Stimulated activated CD4-positive, alpha-beta T cell treated with anti-CD3 and anti-CD28 coated beads, Interleukin-4, amount 100 ng/mL, for 24 hours (primary cell): ENCODE measurements at regions not wholly inside any gene's neighbourhood (a gene's known extent, or its start where the extent isn't known, plus 50 kb on each side); places are given as distances from the start of the nearest gene placed in this dataset.

Experiments
- DNase-seq: peaks from one replicate; pipeline ENCODE4 v3.0.0-alpha.2; 2020

DNA sequence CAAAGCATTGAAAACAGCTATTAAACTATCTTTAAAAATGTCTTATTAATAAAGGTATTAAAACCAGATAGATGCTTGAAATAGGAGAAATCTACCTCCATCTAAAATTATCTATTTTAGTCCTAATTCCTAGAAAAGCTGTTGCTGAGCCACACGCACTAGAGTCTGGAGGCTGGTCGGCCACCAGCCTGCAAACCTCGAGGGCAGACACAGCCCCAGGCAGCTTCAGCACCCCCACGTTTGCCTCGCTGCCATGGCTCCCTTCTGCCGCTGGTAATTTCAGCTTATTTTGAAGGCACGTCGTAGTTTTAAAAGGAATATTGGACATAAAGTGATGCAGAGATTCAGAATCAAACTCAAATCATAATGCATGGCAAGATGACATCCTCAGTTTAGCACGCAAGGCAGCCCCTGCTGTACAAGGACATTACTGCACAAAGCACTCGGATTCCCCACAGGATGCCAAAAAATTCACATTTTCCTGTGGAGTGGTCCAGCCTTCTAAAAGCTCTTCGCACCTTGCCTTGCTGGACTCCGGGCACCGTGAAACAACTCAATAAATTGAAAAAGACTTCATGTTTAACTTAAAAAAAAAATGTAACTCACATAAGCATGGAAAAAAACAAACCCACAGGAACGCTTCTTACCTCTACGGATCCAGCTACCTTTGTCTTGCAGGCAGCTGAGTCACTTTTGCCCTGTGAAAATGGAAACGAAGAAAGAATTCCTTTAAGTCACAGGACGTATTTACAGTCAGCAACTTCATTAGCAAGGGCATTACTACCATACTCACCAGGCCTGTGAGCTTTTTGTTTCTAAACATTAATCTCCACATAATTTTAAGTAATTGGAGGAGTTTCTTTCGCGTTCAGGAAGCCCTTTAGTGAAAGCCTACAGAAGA is 143.4 kb upstream of the RPS6KA2 start:
- no peak for DNase-seq

DNA sequence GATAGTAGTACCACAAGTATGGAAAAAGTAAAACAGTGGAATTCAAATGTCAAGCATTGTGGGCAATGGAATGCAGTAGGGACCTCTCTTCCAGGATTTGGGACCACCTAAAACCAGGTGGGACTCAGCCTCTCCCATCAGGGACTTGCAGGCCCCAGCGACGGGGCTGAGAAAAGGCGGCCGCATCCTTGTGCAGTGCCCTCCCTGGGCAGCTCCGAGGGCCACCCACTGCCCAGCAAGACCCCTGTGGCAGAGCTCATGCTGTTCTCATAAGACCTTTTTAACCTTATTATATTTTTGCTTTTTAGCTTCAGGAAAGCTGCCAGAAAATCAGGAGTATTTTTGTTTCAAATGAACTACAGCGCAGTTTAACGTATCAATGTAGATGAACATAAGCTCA is 142.6 kb upstream of the RPS6KA2 start:
- no peak for DNase-seq

DNA sequence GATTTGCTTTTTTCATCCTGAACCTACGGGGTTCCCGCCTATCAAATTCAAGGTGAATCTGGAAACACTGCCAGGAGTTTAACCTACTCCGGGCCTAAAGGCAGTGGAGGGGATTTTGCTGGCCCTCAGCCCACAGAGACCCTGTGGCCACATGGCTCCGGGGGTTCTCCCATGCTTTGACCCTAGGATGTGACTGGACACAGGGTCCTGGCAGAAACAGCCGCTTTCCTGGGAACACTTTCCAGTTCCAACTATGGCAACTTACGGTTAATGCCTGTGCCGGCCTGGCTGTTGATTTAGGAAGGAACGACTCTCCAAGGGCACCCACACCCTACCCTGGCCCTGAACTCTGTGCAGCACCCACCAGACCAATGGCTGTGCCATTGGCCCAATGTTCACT is 141.7 kb upstream of the RPS6KA2 start:
- DNase-seq, result no peak

DNA sequence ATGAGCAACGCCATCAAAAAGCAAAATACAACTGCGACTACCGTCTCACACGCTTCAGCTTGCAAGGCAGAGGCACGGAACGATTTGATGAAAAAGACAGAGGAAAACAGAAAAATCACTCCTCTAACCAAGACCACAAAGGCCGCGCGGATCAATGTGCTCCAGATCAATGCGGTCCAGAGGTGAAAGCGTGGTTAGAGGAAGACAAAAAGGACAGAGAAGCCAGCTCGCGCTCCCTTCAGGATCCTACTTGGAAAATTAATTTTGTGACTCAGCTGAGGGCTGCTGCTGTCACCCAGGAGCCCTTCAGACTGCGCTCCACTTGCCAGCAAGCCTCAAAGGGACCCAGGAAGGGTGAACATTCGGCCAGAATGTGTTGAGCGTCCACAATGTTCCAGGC is 140.2 kb upstream of the RPS6KA2 start:
- no peak for DNase-seq

DNA sequence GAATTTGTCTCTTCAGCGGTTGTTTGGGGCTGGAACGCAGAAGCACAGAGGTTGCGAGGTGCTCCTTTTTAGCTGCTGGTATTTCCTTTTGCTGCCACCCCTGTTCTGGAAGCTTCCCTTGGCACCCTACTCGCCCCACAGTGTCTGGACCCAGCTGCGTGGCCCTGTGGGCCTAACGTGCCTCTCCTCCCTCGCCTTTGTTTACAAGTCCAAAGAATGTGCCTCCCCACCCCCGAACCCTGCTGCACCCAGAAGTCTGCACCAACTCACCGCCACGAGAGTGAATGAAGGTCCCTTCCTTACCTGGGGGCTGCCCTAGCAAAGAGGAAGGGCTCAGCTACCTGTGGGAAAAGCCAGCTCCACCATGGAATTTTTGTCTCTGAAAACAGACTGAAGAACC is 139.7 kb upstream of the RPS6KA2 start:
- DNase-seq, result no peak

DNA sequence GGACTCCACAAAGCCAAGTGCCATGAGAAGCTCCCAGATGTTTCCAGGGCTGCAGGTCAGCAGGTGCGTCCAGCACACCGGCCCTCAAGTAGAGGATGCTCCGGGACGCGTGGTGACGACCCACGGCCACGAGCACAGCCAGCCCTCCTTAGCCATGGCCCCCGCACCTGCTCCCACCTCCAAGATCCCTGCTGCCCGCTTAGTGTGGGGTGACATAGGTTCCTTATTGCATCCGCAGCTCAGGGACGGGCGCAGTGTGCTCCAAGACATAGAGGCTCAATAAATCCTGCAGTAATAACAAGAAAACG is 138.1 kb upstream of the RPS6KA2 start:
- DNase-seq, result no peak

DNA sequence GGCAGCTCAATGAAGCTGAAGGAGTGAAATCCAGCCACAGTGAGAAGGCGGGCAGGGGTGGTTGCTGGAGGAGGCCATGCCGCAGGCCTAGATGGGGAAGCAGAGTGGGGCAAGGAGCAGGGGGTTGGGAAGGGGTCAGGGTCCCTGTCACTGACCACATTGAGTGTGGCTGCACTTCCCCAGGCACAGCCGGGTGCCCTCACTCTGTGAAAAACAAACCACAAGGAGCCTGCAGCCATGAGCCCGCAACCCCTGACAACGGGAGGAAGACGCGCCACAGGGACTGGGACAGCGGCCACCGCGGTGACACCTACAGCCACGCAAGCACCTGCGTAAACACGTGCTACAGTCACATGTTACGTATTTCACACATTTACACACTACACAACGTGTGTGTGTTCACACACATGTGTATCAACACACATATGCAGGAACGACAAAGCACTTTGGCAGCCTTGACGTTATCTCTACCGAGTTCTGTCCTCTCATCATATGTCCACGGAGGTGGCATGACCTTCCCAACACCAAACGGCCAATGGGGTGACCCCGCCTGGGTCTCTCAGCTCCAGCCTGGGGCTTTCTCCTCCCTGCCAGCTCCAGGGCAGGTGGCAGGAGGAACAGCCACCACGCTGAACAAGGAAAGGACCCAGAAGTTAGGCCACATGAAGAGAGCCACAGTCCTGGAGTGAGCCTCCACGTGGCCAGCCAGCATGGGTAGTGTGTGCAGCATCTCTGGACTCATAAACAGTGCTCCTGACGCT is 137.6 kb upstream of the RPS6KA2 start:
- DNase-seq, result no peak

DNA sequence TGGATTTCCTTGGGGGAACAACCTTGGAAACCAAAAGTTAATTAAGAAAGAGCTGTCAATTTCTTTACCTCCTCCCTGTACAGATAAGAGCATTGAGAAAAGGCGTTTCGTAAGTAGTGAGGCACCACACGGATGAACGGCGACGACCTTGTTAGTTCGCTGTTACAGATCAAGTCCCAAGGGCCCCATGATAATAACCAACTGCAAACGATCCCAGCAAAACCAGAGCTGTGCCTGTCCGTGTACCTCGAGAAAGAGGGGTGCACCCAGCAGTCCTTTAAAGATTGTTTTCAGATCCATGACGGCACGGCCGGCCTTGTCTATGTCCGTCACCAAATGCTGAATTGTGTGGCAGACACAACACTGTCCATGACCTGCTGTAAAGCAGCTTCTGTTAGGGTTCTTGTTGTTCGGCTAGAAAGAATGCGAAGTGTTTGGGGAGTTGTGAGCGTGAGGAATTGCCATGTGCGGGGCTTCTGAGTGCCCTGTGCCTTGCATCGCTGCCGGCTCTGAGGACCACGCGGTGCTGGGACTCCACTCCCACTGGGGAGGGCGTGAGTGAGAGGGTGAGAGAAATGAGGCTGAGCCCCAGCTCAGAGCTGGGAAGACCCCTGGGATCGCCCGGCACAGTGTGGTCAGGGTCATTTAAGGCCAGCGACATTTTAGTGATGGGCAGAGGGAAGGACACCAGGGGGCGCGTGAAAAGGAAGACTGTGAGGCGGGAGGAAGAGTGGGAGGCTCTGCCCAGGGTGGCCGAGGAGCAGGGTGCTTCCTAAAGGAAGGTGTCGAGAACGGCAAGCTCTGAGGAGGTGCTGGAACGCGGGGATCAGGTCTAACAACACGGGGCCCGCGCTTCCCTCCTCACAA is 136.8 kb upstream of the RPS6KA2 start:
- no peak for DNase-seq

DNA sequence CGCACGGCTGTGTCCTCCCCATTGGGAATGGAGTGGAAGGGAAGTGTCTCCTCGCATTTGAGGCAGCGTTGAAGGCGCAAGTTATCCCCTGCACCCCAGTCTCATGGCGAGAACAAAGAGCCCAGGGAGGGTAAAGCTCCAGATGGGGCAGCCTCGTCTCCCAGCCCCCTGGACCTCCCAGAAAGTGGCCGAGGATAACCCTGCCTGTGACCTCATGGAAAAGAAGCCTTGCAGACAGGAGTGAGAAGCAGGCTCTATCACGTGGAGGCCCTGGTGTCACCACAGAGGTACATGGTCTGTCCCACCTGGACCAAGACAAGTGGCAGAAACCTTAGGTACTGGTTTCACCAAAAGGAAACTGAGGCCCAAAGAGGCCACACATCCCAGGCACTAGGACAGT is 134.8 kb upstream of the RPS6KA2 start:
- DNase-seq, result no peak

DNA sequence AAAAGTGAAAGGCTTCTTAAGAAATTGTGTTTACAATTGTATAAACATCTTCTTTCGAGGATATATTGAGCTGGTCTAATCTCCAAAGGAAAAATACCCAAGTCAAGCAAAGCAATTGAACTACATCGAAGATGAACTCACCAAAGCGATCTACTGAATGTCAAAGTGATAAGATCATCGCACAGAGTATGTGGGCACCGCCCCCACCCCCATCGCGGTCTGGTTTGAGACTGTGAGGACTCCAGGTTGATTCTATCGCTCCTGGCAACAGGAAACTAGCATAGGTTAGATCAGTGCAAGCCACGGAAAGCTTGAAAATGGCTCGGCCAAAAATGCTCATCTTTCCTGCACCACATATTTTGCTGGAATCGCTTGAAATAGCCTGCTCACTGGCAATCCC is 133.2 kb upstream of the RPS6KA2 start:
- DNase-seq, result peak; percentile 59

DNA sequence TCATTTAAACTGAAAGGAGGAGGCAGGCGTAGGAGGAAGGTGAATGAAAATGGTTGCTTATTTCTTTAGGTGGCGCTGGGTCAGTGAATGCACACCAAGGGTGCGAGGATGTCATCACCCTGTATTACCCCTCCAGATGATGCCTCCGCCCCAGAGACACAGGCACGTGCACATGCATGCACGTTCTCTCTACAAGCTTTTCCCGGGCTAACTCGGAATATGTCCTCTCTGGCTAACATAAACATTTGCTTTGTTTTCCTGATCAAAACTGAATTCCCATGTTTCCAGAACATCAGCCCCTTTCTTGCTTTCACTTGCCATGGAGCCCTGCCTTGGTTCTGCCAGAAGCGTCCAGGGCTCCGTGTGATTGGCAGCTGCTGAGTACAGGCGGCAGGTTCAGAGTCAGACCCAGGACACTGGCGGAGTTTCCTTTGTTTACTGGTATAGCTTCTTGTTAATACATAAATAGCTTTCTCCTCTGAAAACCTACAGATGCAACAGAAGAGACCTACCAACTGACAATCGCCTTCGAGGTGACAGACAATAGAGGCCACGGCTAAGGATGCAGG is 131.2 kb upstream of the RPS6KA2 start:
- no peak for DNase-seq

DNA sequence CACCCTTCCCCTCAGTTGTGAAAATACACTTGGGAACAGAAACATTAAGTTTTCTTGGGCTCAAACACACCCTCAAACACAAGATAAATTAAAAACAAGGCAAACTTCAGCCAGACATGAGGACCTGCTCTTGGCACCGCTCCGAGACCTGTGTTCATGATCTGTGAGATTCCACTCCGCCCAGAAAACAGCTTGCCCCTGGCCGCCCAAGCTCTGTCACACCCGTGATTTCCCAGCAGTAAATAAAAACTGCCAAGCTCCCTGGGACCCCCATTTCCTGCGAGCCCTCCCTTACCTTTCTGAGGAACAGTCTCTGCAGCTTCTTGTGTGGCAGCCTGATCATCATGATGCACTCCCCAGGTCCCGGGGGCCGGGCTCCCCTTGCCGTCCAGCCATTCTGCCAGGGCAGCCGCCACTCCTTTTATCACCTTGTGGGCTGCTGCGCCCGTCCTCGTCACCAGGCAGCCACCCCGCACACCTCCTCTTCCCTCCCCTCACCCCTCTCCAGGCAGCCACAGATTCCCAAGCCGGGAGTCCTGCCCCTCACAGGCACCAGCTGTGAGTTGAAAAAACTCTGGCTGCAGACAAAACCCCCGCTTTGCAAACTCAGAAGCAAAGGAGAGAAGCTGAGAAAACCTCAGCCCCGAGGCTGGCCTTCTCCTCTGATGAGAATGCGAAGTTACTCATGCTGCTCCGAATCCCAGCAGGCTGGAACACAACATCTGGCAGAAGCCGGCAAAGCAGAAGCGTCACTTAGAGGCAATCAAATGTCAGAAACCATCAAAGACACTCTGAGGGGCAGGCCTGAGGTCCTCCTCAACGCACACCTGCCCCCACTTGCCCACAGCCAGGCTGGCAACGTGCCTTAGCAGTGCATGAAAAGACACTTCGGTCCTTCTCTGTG is 130.4 kb upstream of the RPS6KA2 start:
- no peak for DNase-seq

DNA sequence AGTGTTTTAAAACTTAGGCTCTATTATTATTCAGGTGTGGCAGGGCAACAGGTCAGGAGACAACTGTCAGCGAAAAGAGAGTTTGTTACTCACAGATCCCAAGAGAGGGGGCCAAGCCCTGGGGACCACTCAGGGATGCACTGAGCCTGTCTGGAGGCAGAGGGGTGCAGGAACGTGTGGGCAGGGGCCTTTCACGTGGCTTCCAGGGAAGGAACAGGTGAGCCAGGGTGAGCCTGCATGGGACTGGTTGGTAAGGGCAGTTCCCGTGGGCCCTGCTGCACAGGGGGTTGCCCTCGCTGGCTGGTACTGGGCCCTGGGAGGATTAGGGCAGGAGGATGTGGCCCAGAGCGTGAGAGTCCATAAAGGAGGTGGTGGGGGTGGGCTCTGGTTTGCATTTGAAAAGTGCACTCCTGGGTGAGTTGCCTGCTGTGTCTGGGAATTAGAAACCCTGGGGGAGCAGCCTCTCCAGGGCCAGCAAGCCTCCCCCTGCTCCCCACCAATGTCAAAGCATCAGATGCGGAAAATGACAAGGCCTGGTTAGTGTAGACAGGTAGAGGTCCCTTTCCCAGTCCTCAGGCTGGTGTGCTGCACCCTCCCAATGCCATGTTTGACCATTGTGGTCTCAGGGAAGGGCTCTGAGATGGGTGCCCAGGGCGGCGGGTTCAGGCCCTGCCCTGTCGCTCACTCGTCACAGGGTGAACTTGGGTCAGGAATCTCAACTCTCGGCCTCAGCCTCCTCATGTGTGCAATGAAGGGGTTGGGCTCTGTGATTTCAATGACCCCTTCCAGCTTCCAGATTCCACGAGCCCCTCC is 127.4 kb upstream of the RPS6KA2 start:
- no peak for DNase-seq

DNA sequence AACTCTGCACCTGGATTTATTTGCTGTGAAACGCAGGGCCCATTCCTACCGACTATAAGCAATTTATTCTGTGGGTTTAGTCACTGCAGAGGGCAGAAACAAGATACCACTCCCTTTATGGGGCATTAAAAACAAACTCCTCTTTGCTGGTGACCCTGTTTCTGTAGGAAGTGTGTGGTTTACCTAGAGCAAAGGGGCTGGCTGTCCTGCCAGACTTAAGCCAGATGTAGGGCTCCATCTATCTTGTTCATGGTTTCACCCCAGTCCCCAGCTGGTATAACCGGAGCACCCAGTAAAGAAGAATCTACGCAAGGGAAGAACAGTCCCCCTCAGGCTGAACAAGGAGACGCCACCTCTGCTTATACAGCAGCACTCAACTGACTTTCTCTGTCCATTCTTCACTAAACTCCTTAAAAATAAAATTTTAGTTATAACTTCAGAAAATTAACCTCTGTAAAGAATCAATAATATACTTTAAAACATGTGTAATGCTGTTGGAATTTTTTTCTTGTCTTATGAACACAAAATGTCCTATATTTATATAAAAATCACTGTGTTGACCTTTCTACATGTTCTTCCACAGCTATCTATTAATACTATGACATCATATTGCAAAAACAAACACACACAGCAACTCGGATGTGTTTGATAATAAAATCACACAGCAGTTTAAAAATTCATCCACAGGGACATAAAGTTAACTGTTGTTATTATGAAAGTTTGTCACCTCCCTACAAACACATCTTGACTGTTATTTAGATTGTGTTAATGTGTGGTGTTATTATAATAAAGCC is 126.1 kb upstream of the RPS6KA2 start:
- DNase-seq, result no peak

DNA sequence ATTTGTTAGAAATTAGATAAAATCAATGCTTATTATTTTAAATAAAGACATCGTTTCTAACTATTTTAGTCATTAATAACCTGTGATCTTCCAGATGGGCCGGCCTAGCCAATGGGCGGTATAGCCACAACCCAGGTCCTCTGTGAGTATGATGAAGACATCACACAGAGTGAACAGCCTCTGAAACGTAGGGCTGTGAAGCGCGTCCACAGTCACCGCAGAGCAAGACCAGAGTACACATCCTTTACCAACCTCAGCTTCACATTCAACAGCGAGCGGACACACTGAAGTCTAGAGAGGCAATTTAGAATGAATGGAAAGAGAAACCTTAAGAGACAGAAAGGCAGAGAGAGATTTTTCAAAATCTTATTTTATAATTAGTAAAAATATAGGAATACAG is 125.0 kb upstream of the RPS6KA2 start:
- DNase-seq, result no peak

DNA sequence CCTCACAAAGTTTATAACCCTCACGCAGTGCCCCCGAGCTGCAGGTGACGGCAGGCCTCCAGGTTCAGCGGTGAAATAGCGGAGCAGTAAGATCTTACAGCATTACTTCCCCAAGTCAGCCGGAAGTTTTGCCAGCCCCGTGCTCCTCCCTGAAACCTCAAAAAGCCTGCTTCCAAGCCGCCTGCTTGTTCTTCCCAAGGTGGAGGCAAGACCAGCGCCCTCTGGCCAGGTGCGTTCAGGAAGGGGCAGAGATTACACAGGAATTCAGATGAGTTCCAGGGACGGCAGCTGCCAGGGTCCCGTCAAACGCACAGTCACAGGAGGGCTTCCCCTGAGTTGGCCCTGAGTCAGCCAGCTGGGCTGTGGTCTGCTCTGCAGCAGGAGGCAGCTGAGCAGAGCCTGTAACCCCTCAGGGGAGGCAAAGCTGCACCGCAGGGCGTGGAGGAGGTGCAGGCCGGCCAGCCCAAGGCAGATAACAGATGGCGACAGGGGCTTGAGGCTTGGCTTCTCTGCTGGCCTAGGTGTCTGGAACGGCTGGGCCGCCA is 124.1 kb upstream of the RPS6KA2 start:
- DNase-seq, result no peak

DNA sequence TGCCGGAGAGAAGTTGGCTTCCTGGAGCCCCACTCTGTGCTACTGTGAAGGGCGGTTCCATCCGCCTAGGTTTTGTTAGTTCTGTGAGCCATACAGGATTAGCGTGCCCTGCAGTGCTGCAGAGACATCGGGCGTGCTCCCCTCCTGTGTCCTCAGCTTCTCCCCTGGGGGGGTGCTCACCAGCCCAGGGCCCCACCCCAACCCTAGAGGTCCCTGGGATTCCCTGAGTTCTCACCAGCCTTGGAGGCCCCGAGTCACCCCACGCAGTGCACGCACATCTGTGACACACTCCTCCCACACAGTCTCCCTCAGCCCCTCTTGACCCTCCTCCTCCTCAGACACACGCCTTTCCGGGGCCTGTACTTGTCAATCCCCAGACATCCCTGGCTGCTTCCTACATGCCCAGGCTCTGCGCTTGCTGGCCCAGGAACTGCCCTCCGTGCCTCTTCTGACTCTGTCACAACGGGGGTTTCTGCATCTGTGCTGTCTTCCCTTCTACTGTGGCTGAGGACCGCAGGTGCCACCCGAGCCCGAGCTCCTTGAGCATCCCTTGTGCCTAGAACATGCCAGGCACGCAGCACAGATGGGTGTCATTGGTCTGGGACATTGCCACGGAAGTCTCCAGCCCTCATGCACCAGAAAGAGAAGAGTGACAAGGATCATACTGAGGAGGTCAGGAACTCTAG is 123.2 kb upstream of the RPS6KA2 start:
- no peak for DNase-seq

DNA sequence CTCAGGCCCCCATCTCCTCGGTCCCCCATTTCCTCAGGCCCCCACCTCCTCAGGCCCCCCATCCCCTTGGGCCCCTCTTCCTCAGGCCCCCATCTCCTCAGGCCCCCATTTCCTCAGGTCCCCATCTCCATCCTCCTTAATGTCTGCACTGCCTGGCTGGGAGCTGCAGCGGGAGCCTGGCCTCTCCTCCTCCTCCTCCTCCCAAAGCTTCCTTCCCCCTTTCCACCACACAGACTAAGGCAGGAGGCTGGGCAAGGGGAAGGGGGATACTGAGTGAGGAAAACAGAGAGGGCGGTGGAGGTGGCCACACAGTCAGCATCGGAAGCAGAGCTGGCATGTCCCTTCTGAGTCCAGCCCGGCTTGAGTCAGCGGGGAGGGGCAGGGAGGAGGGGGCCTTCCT is 122.6 kb upstream of the RPS6KA2 start:
- no peak for DNase-seq
